CMK (cell line): ENCODE measurements at regions not wholly inside any gene's neighbourhood (a gene's known extent, or its start where the extent isn't known, plus 50 kb on each side); places are given as distances from the start of the nearest gene placed in this dataset.

Experiments used
- DNase-seq: peaks from one replicate; pipeline ENCODE4 v3.0.0-alpha.2; 2010; ENCODE audit warnings: low read depth

DNA sequence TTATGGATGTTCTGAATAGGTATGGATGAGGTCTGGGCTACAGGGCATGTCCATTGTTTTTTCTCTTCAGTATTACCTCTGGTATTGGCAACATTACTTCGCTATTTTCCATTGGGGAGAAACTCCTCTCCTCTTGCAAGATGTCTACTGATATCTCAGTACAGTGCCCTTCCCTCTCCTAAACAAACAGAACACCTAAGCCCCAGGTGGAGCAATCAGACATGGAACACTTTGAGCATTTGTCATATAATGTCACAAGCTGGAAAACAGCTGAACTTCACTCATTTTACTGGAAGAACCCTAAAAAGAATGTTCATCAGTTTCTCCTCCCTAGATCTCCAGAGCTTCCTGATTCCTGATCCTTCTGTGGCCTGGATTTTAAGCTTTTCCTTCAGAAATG is 339.8 kb downstream of the FRK start:
- no peak for DNase-seq

- no peak for DNase-seq
These were observed 343.2 kb downstream of the FRK start for GRCh38 chr6:115717472-115717871.

DNA sequence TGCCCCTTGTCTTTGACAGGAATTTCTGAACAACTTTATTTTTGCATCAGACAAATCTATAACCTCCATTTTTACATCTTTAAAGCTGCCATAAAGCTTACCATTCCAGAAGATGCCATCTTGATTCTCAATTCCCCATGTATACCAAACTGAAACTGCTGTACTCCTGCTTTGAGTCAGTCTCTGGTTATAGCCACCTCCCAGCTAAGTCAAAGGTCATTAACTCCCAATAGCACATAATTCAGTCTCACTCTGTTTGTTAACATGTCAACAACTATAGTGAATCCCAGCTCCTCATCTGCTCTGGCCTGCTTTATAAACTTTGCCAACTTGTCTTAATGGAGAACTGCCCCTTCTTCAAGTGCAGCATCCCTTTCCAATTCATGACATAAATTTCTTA is 343.6 kb downstream of the FRK start:
- DNase-seq = no peak

- DNase-seq = no peak
These were observed 348.3 kb downstream of the FRK start for GRCh38 chr6:115712291-115712961.

DNA sequence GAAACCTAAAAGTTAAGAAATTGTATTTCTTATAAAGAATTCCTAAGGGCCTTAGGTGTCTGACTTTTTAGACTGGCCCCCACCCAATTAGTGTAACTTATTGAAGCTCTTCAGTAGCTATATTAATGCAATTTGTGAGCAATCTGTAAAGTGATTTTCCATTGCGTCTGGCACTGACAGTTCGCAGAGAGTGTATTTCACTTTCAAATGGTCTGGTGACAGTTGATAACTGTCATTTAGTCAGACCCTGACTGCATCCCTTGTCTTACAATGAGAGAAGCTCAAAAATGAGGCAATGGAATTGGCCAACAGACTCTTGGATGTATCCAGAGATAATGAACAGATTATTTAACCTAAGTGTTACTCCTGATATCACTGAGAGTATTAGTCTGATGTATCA is 351.8 kb downstream of the FRK start:
- DNase-seq = no peak

DNA sequence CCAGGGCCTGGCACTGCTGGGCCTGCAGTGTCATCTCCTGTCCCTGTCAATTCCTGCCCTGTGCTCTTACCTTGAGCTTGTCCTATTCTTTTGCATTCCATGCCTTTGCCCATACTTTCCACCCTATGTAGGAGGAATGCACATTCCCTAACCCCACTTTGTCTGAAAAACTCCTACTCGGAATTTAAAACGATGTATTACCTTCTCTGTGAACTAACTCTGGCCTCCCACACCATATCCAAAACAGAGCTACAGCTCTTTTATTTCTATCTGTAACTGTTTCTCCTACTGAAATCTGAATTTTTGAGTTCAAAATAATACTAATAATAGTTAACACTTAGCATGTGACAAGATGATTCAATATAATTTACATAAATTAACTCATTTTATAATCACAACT is 353.7 kb downstream of the FRK start:
- DNase-seq = no peak

- no peak for DNase-seq
These were observed 354.4 kb downstream of the FRK start for GRCh38 chr6:115706324-115706723.

- no peak for DNase-seq
These were observed 356.7 kb downstream of the FRK start for GRCh38 chr6:115704028-115704427.

- no peak for DNase-seq
These were observed 369.3 kb downstream of the FRK start for GRCh38 chr6:115691433-115691832.

- DNase-seq = no peak
These were observed 369.8 kb downstream of the FRK start for GRCh38 chr6:115690854-115691253.

DNA sequence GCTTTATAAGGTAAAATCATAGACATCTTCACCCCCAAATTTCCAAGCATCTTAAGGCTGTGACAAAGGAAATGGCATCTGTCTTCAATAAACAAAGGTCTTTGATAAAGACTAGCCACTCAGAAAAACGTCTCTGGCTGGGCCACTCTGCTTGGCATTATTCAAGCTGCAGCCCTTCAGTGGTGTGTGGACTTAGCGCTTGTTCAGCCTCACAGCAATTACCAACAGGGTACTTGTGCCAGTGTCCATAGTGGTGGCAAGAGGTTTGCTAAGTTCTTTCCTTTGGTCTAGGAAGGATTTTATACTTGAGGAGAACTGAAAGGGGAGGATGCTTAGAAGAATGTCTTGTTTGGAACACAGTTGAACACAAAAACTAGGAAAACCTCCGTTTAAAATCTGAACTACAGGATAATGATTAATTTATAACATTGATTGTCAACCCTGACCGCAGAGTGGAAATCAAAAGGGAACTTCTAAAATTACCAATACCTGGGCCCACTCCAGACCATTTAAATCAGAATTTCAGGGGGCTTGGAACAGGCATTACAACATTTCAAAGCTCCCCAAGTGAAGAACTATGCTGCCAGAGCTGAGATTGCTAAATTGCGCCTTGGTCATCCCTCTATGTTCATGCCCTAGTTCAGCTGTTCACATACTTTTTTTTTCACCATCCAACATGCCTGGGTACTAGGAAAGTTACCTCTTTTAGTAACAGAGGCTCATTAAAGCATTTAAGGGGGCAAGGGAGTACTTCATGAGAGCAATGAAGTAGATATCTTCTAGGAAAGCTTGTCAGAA is 378.5 kb downstream of the FRK start:
- DNase-seq = no peak

- no peak for DNase-seq
These were observed 380.1 kb downstream of the FRK start for GRCh38 chr6:115680621-115681020.

DNA sequence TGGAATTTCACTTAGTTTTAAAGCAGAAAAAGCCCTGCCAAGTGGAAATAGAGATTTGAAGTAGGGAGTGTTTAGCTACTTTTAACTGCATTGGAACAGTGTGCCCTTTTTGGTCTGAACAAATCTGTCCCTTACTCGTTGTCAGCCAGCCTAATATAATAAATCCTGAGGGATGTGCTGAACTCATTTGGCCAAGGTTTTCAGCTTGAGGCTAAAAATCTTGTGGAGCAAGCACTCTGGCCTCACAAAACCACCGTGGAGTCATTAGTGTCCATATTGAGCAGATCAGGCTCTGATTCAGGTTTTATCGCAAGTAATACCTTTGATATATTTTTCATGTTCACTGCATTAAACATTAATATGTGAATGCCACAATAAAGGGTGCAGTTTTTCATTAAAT is 383.5 kb downstream of the FRK start:
- no peak for DNase-seq

DNA sequence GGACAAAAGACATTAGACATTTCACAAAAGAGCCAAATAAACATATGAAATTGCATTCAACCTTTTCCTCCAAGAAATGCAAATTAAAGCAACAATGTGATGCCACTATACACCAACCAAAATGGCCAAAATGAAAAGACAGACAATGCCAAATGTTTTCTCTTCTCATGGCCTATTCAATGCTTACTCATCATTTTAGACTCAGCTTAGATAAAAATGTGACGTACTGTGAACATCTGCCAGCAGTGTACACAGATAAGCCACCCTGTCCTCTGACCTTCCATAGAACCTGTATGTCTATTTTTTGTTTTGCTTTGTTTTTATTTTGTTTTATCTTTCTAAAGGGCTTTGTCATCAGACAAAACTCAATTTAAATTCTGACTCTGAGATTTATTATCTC is 385.2 kb downstream of the FRK start:
- DNase-seq = no peak

DNA sequence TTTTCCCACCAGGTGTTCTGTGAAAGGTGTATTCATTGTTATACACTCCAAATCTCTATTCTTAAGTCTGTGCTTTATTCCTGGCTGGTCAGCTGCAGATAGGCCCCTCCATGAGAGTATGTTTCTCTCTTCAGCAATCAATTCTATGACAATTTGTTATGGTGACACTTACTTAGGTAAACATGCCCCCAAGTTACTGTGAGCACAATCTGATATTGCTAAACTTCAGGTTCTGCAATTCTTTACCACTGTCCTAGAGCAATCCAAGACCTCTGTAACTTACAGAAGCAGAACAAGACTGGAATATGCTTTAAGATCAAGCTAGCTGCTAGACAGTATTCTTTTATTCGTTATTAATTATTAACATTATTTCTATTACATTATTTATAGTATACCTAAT is 391.9 kb downstream of the FRK start:
- no peak for DNase-seq

DNA sequence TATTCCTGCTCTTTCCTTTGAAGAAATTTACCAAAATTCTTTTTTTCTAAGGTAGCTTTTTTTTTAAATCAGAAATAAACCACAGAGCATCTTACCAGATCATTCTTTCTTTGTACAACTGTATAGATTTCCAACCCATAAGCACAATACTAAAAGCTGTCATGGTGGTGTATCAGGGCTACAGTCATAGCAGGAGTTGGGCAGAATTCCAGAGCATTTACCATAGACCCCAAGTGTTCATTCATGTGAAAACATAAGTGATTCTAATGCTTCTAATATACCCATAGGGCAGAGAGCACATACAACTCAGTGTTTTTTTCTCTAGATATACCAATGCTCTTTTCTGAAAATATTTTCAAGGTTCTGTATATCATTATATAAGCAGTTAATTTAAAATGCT is 392.5 kb downstream of the FRK start:
- DNase-seq = no peak

DNA sequence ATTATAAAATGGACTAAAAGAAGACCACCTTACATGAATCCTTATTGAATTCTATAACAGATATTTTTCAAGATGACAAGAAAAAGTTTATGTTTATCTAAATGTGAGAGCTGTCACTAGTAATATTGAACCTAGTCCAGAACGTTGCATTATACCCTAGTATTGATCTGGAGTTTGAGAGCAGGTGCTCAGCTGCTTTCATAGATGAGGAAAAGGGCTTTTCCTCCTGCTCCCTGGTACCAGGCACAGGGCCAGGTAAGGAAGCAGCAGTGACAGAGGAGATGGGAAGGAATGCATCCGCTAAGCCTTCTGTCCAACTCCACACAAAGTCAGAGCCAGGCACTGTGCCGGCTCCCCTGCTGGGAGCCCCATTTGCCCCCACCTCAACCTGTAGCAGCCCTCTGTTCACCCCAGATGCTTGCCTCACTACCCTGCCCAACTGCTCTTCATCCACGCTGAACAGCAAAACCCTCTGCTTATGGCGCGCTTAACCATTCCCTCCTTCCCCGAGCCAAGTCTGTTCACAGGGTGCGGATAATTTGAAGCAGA is 393.1 kb downstream of the FRK start:
- no peak for DNase-seq

DNA sequence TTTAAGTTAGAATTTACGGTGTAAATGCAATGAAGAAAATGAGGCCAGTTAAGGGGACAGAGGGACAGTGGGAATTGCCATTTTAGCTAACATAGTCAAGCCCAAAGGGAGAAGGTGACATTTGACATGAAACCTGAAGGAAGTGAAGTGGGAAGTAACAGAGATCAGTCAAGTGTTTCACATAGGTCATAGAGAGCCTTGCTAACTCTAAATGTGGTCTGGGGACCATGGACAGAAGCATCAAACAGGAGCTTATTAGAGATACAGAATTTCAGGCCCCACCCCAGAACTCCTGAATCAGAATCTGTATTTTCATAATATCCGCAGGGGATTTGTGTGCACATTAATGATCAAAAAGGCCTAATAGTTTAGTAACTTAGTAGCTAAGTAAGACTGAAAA is 393.7 kb downstream of the FRK start:
- DNase-seq = no peak

GRCh38 chr6:115665310-115665709 is 395.4 kb downstream of the FRK start:
- DNase-seq = no peak

DNA sequence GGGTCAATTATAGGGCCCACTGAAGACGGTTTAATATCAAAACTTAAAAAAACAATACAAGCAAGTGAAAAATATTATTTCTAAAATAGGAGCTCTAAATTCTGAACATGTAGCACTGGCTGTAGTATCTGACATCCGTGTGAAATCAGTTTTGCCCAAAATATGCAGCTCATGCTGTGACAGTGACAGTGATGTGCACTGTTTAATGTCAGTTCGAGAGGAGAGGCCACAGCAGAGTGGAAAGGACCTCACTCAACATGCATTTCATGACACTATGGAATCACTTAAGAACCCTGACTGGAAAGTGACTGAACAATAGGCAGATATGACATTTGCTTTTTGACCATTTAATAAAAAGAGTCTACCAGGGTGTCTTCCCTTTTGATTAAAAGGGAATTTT is 397.0 kb downstream of the FRK start:
- no peak for DNase-seq

- no peak for DNase-seq
These were observed 416.9 kb downstream of the FRK start for GRCh38 chr6:115643762-115644161.

DNA sequence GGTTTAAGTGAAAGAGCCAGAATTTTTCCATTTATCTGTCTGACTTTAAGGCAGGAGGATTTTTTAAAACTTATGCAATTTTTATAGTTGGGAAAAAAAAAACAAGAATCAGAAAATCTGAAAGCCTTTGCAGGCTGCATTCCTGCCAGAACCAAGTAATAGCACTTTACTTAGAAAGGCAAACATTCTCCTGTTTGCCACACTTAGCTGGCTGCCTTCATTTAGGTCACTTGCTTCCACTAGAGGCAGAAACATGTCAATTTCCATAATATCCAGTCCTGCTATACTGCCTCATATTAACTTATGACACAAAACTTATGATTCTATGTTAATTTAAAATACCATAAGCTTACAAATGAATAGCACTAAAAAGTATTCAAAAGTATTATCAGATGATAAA is 425.8 kb downstream of the FRK start:
- DNase-seq = no peak

GRCh38 chr6:115634131-115634530 is 426.6 kb downstream of the FRK start:
- DNase-seq = no peak

DNA sequence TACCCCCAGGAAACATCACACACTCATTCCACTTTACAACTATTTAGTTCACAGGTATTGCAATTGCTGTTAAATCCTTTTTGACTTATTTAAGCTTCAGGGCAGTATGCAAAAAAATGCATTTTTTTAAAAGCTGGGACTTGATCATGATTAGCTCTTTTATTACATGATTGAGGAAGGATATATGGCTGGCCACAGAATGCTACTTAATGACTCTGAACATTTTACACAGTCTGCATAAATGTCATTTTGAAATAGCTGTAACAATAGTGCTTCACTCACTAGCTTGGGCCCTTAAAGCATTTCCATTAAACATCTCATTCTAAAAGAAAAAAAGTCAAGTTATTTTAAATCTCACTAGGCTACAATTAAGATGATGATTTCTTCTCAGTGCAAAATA is 429.7 kb downstream of the FRK start:
- DNase-seq = no peak
